ENCODE measurements at regions not wholly inside any gene's neighbourhood (a gene's known extent, or its start where the extent isn't known, plus 50 kb on each side); places are given as distances from the start of the nearest gene placed in this dataset.
A peak's percentile ranks its signal among the peaks of the same experiment; 100 is the strongest.

- no peaks in the 10 kb centered on the region for H3K79me1 ChIP-seq (ENCODE audit: low read depth, low read length)
- no peaks in the 10 kb centered on the region for H3K9me3 ChIP-seq (ENCODE audit: insufficient read depth in 2 of 2, low read depth in 1 of 2, low read length in 1 of 2)
- no peak overlapping the region for H3K14ac ChIP-seq (ENCODE audit: insufficient read length)
- ChIA-PET POLR2A (ENCODE audit: partially characterized antibody) (interaction anchor here (1.2 kb wide), 1 partner anchor 9 kb away, joined by 3 read pairs; no protein-coding TSS in a partner anchor), CTCF (ENCODE audit: partially characterized antibody) (interaction anchor here (0.8 to 1.6 kb wide), 16 partner anchors 10 to 220 kb away, joined by 3 to 5 read pairs (median 3); no protein-coding TSS in a partner anchor)
- no peak overlapping the region for H2BK12ac ChIP-seq (ENCODE audit: low read depth, low read length)
- H4K20me1 ChIP-seq (replicated peaks in 1 of 2; ENCODE audit: control insufficient read depth in 1 of 2, insufficient read depth in 2 of 2, low read length in 2 of 2) = no peaks in the 10 kb centered on the region
- no peaks in the 10 kb centered on the region for H3K36me3 ChIP-seq (ENCODE audit: control insufficient read depth in 2 of 4, insufficient read depth in 4 of 4, low read length in 3 of 4)
- 83% methylated on average over 16 of the region's 22 CpGs; no CpG with 5 or more reads in 1 of the 2 experiments for WGBS, 2 experiments (ENCODE audit: extremely low coverage in 1 of 2, insufficient coverage in 1 of 2, insufficient read length in 1 of 2, insufficient replicate concordance in 2 of 2, low coverage in 1 of 2, low lambda C conversion rate in 2 of 2, missing lambda C conversion rate in 1 of 2)
- no peaks in the 10 kb centered on the region for H3K79me2 ChIP-seq (ENCODE audit: control insufficient read depth in 1 of 2, insufficient read depth in 2 of 2, low read length in 2 of 2)
- no peak overlapping the region for H3K27ac ChIP-seq (ENCODE audit: low read depth, low read length)
- no peak overlapping the region for H2BK15ac ChIP-seq (ENCODE audit: low read length)
- no peaks in the 10 kb centered on the region; a peak in 1 of 7 replicates for H3K4me1 ChIP-seq (replicated peaks in 1 of 4; ENCODE audit: control insufficient read depth in 3 of 4, insufficient read depth in 4 of 4, low read length in 3 of 4)
- no peak overlapping the region for H3K18ac ChIP-seq (ENCODE audit: extremely low read depth, low read length)
- H4K5ac ChIP-seq (ENCODE audit: insufficient read length, low read depth, low read length) = no peak overlapping the region
- H3K23me2 ChIP-seq (ENCODE audit: low read depth, low read length) = no peaks in the 10 kb centered on the region
- H2BK20ac ChIP-seq (ENCODE audit: low read length) = no peak overlapping the region
- no peak overlapping the region for H2BK5ac ChIP-seq (ENCODE audit: low read depth, low read length)
- H4K8ac ChIP-seq (ENCODE audit: extremely low read depth, insufficient read depth, low read length) = no peak overlapping the region
- H2AFZ ChIP-seq (ENCODE audit: low read length) = no peak overlapping the region
- no peak overlapping the region for H3K4me2 ChIP-seq (ENCODE audit: insufficient read depth in 1 of 2, low read depth in 2 of 2, low read length in 2 of 2)
- FAIRE-seq (no peak), DNase-seq (ENCODE audit: low read depth in 1 of 2, low spot score in 2 of 2) (peak in 1 of 2 experiments; percentile 45)
- no peaks in the 10 kb centered on the region; a peak in 2 of 7 replicates for H3K27me3 ChIP-seq (replicated peaks in 1 of 4; ENCODE audit: control insufficient read depth in 3 of 4, extremely low read depth in 1 of 4, insufficient read depth in 3 of 4, low read length in 3 of 4)
- H3K4me3 ChIP-seq (ENCODE audit: extremely low read depth in 1 of 4, insufficient read depth in 2 of 4, low read depth in 3 of 4, low read length in 4 of 4) = no peak overlapping the region
- no peak overlapping the region for H2BK120ac ChIP-seq (replicated peaks; ENCODE audit: low read depth, low read length)
- no peak overlapping the region for H3K56ac ChIP-seq (replicated peaks; ENCODE audit: insufficient read length, low read depth, low read length)
- no peak overlapping the region for H3K4ac ChIP-seq (replicated peaks; ENCODE audit: insufficient read length, low read depth, low read length)
- no peak overlapping the region for H3K23ac ChIP-seq (ENCODE audit: insufficient read length)
- H4K91ac ChIP-seq (replicated peaks; ENCODE audit: insufficient read length, low read length) = no peak overlapping the region
- H3K9ac ChIP-seq (replicated peaks in 1 of 4; ENCODE audit: extremely low read depth in 1 of 4, low read depth in 3 of 4, low read length in 3 of 4) = no peak overlapping the region
- H2AK5ac ChIP-seq (ENCODE audit: low read depth, low read length) = no peak overlapping the region
- TF ChIP-seq SRF (IDR thresholded peaks at IDR 0.05; ENCODE audit: low read depth, low read length) = no peak
- no peak for TF ChIP-seq RBBP5 (IDR thresholded peaks at IDR 0.05; ENCODE audit: borderline replicate concordance, low read depth, low read length)
These were observed 167.0 kb upstream of the B3GAT1 start for GRCh38 chr11:134578807-134579723.
